Endothelial cell of umbilical vein (primary cell): ENCODE measurements at regions not wholly inside any gene's neighbourhood (a gene's known extent, or its start where the extent isn't known, plus 50 kb on each side); places are given as distances from the start of the nearest gene placed in this dataset.

Source experiments
- BruUV-seq: library from RNA; stranded (reverse); fragments of 400-500 nt; replicated peaks from 2 replicates; lab custom pipeline; 2021; lab: Mats Ljungman, UMichigan
- CTCF ChIA-PET: fragments of 300-600, 350-600 bp; sonication (Branson Sonifier 250); formaldehyde crosslinking; loops from one replicate; lab custom pipeline; 2021; ENCODE audit warnings: antibody characterized with exemption, inconsistent platforms; lab: Charles Lee
- POLR2A ChIA-PET: fragments of 300-600, 350-600 bp; sonication (Branson Sonifier 250); formaldehyde crosslinking; loops from one replicate; lab custom pipeline; 2021; ENCODE audit warnings: antibody characterized with exemption, inconsistent platforms; lab: Charles Lee
- DNase-seq: peaks from one replicate; pipeline ENCODE4 v3.0.0-alpha.2; 2011; ENCODE audit warnings: low read depth, low spot score
- FAIRE-seq: peaks from 2 replicates; lab custom pipeline; 2011; peaks lifted over from hg19 to GRCh38; lab: Jason Lieb, UNC
- H2AFZ ChIP-seq: 2 replicates; pipeline ENCODE4 v1.6.0; 2012; ENCODE audit warnings: low read depth, low read length, control low read depth, inconsistent platforms
- H3K27ac ChIP-seq: 2 replicates; pipeline ENCODE4 v1.5.1; 2011; ENCODE audit warnings: low read depth, mild to moderate bottlenecking, control low read depth, low read length, moderate library complexity; ENCODE audit not compliant: insufficient read depth
- H3K27me3 ChIP-seq, 2 experiments: 2 replicates each; pipeline versions ENCODE4 v1.6.0 to v1.6.1; 2011; ENCODE audit warnings: low read length in 2 of 2, mixed read lengths in 1 of 2; ENCODE audit not compliant: control insufficient read depth in 2 of 2, insufficient read depth in 2 of 2
- H3K36me3 ChIP-seq, 2 experiments: 2 replicates in 1 of 2; 3 replicates in 1 of 2; pipeline ENCODE4 v1.5.1; 2011; ENCODE audit warnings: low read length in 2 of 2, mild to moderate bottlenecking in 1 of 2, moderate library complexity in 1 of 2; ENCODE audit not compliant: control insufficient read depth in 2 of 2, insufficient read depth in 2 of 2; ENCODE audit errors: extremely low read depth in 1 of 2
- H3K4me1 ChIP-seq: 3 replicates; pipeline ENCODE4 v1.5.1; 2011; ENCODE audit warnings: mild to moderate bottlenecking, low read length; ENCODE audit not compliant: control insufficient read depth, insufficient read depth; ENCODE audit errors: extremely low read depth
- H3K4me2 ChIP-seq: 2 replicates; pipeline ENCODE4 v1.6.1; 2011; ENCODE audit warnings: low read length, control low read depth, mixed read lengths; ENCODE audit not compliant: insufficient read depth
- H3K4me3 ChIP-seq, 3 experiments: fragments of 200-600 bp in 1 of 3; sonication (generic), shearing (Covaris generic) in 1 of 3; replicated peaks in 1 of 3; 2 replicates each; pipeline ENCODE4 v1.5.1; 2011 to 2016; ENCODE audit warnings: control low read depth in 3 of 3, low read length in 3 of 3, mild to moderate bottlenecking in 2 of 3, inconsistent platforms in 1 of 3, low read depth in 1 of 3, moderate library complexity in 1 of 3; ENCODE audit not compliant: insufficient read depth in 1 of 3
- H3K79me2 ChIP-seq: 2 replicates; pipeline ENCODE4 v1.6.0; 2012; ENCODE audit warnings: low read length, inconsistent platforms; ENCODE audit not compliant: control insufficient read depth, insufficient read depth
- H3K9ac ChIP-seq: replicated peaks from 2 replicates; pipeline ENCODE3; 2011; ENCODE audit warnings: low read length, control low read depth; ENCODE audit not compliant: insufficient read depth; ENCODE audit errors: extremely low read depth
- H3K9me1 ChIP-seq: replicated peaks from 3 replicates; pipeline ENCODE4 v1.6.0; 2011; ENCODE audit warnings: mild to moderate bottlenecking, low read length; ENCODE audit not compliant: control insufficient read depth, insufficient read depth; ENCODE audit errors: extremely low read depth
- H3K9me3 ChIP-seq: replicated peaks from 2 replicates; pipeline ENCODE4 v1.5.1; 2012; ENCODE audit warnings: low read length, inconsistent platforms; ENCODE audit not compliant: control insufficient read depth, insufficient read depth
- H4K20me1 ChIP-seq: replicated peaks from 2 replicates; pipeline ENCODE3; 2011; ENCODE audit warnings: mild to moderate bottlenecking, low read length; ENCODE audit not compliant: control insufficient read depth, insufficient read depth; ENCODE audit errors: extremely low read depth
- EZH2 ChIP-seq: IDR thresholded peaks from 2 replicates; pipeline ENCODE4 v1.6.1; 2012; ENCODE audit warnings: borderline replicate concordance, low read depth, mild to moderate bottlenecking, moderate library complexity, low read length, inconsistent platforms; ENCODE audit not compliant: severe bottlenecking
- FOS ChIP-seq: IDR thresholded peaks from 2 replicates; pipeline ENCODE4 v1.6.1; 2011; ENCODE audit warnings: mild to moderate bottlenecking, low read length, moderate library complexity, borderline replicate concordance; ENCODE audit not compliant: insufficient read depth
- GATA2 ChIP-seq: IDR thresholded peaks from 2 replicates; pipeline ENCODE4 v1.7.0; 2011; ENCODE audit warnings: low read depth, mild to moderate bottlenecking, moderate library complexity, mixed read lengths, low read length; ENCODE audit not compliant: insufficient read length, insufficient read depth
- JUN ChIP-seq: IDR thresholded peaks from 2 replicates; pipeline ENCODE4 v1.6.1; 2011; ENCODE audit warnings: borderline replicate concordance, low read depth; ENCODE audit not compliant: insufficient read length, insufficient read depth
- POLR2AphosphoS5 ChIP-seq: IDR thresholded peaks from 2 replicates; pipeline ENCODE4 v1.6.1; 2012; ENCODE audit warnings: low read depth, mild to moderate bottlenecking, control low read depth, low read length, moderate library complexity; ENCODE audit not compliant: insufficient read depth
- dilution Hi-C: fragments of 300-500 bp; cut with MboI; formaldehyde crosslinking; loops from one replicate; pipeline ENCODE4 v1.15.0; 2019; ENCODE audit warnings: low sequenced_read_pairs; ENCODE audit not compliant: extremely low pct_ligation_motif_present
- intact Hi-C: fragments of 100-400 bp; cut with micrococcal nuclease; formaldehyde crosslinking; loops from one replicate; pipeline ENCODE4 v1.10.0; 2022
- TF ChIP-seq, protein P1 (sequence below), 2 donors: IDR thresholded peaks; 1 replicate in 1 of 2; 2 replicates in 1 of 2; pipeline ENCODE4 v1.5.1; 2011; ENCODE audit warnings: low read length in 2 of 2, mild to moderate bottlenecking in 2 of 2, moderate library complexity in 2 of 2, control low read depth in 1 of 2, inconsistent platforms in 1 of 2, low read depth in 1 of 2; ENCODE audit not compliant: insufficient read depth in 1 of 2; ENCODE audit errors: extremely low read depth in 1 of 2
- TF ChIP-seq, protein P2 (sequence below): IDR thresholded peaks from 2 replicates; pipeline ENCODE4 v1.6.1; 2011; ENCODE audit not compliant: insufficient read depth, insufficient read length

DNA sequence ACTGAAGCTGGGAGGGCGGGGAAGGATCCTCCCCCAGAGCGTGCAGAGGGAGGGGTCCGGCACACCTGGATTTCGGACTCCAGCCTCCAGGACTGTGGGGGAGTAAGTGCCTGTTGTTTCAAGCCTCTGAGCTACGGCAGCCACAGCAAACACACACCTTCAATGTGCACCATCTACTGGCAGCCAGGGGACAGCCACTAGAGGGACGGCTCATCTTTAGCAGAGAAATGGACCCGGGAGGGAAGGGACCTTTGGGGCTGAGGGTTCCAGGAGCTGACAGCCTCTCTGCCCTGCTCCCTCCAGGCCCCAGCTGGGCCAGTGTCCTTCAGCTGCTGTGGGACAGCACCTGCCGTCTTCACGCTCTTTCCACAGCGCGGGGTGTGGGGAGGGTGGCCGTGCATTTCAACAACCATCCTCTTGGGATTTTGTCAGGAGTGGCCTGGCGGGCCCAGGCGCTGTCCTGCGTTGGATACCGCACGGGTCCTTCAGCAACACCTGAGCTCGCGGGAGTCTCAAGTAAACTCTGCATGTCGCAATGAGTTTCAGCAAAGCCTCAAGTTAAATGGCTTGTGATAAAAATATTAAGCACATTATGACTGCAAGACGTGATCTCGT, 209.2 kb upstream of the C14orf180 start:
- DNase-seq (peak; percentile 9), FAIRE-seq (no peak)
- H3K4me1 ChIP-seq = no peaks in the 10 kb centered on the region
- H3K9me1 ChIP-seq = no peaks in the 10 kb centered on the region
- no peak overlapping the region for H3K4me2 ChIP-seq
- H3K79me2 ChIP-seq = no peaks in the 10 kb centered on the region
- H3K9ac ChIP-seq = no peak overlapping the region
- POLR2A ChIA-PET = no interaction called here
- dilution Hi-C loops (no loop called here), intact Hi-C loops (no loop called here)
- H3K4me3 ChIP-seq = no peak overlapping the region
- no peak overlapping the region for H2AFZ ChIP-seq
- no peaks in the 10 kb centered on the region for H4K20me1 ChIP-seq
- CTCF ChIA-PET = interaction anchor here (1.0 to 1.6 kb wide), 3 partner anchors 9 to 233 kb away, joined by 3 to 6 read pairs (median 3); no protein-coding TSS in a partner anchor
- H3K27me3 ChIP-seq = no peaks in the 10 kb centered on the region
- BruUV-seq = no TSS peak
- H3K9me3 ChIP-seq = no peaks in the 10 kb centered on the region
- no peak for TF ChIP-seq JUN
- TF ChIP-seq EZH2 = no peak
- TF ChIP-seq, protein P1, sequence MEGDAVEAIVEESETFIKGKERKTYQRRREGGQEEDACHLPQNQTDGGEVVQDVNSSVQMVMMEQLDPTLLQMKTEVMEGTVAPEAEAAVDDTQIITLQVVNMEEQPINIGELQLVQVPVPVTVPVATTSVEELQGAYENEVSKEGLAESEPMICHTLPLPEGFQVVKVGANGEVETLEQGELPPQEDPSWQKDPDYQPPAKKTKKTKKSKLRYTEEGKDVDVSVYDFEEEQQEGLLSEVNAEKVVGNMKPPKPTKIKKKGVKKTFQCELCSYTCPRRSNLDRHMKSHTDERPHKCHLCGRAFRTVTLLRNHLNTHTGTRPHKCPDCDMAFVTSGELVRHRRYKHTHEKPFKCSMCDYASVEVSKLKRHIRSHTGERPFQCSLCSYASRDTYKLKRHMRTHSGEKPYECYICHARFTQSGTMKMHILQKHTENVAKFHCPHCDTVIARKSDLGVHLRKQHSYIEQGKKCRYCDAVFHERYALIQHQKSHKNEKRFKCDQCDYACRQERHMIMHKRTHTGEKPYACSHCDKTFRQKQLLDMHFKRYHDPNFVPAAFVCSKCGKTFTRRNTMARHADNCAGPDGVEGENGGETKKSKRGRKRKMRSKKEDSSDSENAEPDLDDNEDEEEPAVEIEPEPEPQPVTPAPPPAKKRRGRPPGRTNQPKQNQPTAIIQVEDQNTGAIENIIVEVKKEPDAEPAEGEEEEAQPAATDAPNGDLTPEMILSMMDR (IDR thresholded peaks at IDR 0.05; ENCODE audit: extremely low read depth in 1 of 2, insufficient read depth in 1 of 2, low read depth in 1 of 2, low read length in 2 of 2) = peak in 1 of 2 donors; percentile 42
- TF ChIP-seq, protein P2, sequence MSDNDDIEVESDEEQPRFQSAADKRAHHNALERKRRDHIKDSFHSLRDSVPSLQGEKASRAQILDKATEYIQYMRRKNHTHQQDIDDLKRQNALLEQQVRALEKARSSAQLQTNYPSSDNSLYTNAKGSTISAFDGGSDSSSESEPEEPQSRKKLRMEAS = no peak
- H3K27ac ChIP-seq = no peak overlapping the region
- no peaks in the 10 kb centered on the region for H3K36me3 ChIP-seq

GRCh38 chr14:104371031-104371430, 208.5 kb upstream of the C14orf180 start:
- intact Hi-C loops = no loop called here
- H3K9ac ChIP-seq = no peak overlapping the region
- dilution Hi-C loops = no loop called here
- no peaks in the 10 kb centered on the region for H4K20me1 ChIP-seq
- H3K9me3 ChIP-seq = no peaks in the 10 kb centered on the region
- H3K4me1 ChIP-seq = no peaks in the 10 kb centered on the region
- H3K4me2 ChIP-seq = no peak overlapping the region
- POLR2A ChIA-PET = no interaction called here
- no peaks in the 10 kb centered on the region for H3K36me3 ChIP-seq
- no peaks in the 10 kb centered on the region for H3K79me2 ChIP-seq
- no peaks in the 10 kb centered on the region for H3K27me3 ChIP-seq
- FAIRE-seq (no peak), DNase-seq (no peak)
- TF ChIP-seq, protein P1 (IDR thresholded peaks at IDR 0.05; ENCODE audit: extremely low read depth in 1 of 2, insufficient read depth in 1 of 2, low read depth in 1 of 2, low read length in 2 of 2) = no peak
- TF ChIP-seq POLR2AphosphoS5 = no peak
- TF ChIP-seq, protein P2 = no peak
- no peak for TF ChIP-seq FOS
- no peak for TF ChIP-seq EZH2
- TF ChIP-seq JUN = no peak
- no peak for TF ChIP-seq GATA2
- no TSS peak for BruUV-seq
- H3K4me3 ChIP-seq = no peak overlapping the region
- CTCF ChIA-PET = interaction anchor here (0.9 kb wide), 1 partner anchor 233 kb away, joined by 3 read pairs; no protein-coding TSS in a partner anchor
- H3K27ac ChIP-seq = no peak overlapping the region
- H2AFZ ChIP-seq = no peak overlapping the region
- H3K9me1 ChIP-seq = no peaks in the 10 kb centered on the region
